IPS DF 4.7 (cell line): ENCODE measurements at regions not wholly inside any gene's neighbourhood (a gene's known extent, or its start where the extent isn't known, plus 50 kb on each side); places are given as distances from the start of the nearest gene placed in this dataset.

Source experiments
- DNase-seq: peaks from one replicate; pipeline ENCODE4 v3.0.0-alpha.2; 2013; ENCODE audit warnings: low spot score; ENCODE audit errors: extremely low read depth

GRCh38 chr15:95429345-95429744 is 901.2 kb upstream of the NR2F2 start:
- no peak for DNase-seq

GRCh38 chr15:95431518-95431917 is 899.0 kb upstream of the NR2F2 start:
- DNase-seq, result no peak

DNA sequence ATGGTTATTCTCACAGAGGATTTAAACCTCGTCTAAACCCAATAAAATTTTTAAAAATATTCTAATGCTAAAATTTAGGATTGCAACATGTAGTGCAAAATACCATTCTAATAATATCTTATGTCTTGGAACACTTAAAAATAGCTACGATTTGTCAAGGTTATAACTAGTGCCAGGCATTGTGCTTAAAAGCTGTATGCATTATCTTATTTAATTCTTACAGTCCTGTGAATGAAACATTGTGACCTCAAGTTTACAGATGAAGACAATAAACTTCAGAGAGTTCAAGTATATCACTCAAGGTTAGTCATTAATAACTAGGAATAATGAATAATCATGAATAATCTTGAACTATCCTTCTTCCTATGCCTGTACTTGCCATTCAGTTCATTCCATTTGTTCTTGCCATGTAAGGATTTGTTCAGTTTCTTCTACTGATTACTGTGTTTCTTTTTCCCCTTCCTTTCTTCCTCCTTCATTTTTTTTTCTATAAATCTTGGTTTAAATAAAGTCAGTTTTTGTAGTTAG is 897.6 kb upstream of the NR2F2 start:
- DNase-seq, result no peak

DNA sequence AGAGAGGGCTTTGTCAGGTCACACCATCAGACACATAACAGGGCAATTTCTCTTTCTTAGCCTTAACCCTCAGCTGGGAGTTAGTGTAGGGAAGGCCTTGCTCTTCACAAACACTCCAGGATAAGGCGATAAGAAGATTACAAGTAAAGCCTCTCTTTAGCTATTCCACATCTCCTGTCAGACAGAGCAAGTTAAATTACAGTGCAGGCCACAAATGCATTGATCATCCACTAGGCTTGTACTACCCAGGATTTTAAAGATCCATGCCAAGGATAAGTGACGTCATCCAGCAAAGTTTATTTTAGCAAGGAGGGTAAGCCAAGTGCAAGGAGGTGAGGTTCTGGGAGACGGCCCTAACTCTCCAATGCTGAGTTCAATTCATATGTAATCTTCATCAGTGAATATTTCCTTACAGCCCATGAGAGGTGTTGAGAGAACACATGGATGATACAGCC is 890.6 kb upstream of the NR2F2 start:
- DNase-seq, result no peak

DNA sequence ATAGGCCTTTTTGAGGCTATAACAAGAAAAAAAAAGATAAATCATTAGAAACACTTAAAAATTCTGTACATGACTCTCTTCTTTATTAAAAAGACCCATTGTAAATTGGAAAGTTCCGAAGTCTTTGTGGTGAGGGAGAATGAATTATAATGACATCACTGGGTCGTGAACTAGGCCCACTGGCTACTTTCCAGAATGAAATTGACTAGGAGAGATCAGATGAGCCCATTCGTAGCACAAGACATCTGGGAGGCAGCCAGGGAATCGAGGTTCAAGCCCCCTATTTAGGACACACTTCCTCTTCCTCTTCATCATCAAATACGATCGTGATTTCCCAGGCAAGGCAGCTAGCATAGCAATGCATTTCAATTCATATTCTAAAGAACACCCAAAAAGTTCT is 889.8 kb upstream of the NR2F2 start:
- DNase-seq, result no peak

DNA sequence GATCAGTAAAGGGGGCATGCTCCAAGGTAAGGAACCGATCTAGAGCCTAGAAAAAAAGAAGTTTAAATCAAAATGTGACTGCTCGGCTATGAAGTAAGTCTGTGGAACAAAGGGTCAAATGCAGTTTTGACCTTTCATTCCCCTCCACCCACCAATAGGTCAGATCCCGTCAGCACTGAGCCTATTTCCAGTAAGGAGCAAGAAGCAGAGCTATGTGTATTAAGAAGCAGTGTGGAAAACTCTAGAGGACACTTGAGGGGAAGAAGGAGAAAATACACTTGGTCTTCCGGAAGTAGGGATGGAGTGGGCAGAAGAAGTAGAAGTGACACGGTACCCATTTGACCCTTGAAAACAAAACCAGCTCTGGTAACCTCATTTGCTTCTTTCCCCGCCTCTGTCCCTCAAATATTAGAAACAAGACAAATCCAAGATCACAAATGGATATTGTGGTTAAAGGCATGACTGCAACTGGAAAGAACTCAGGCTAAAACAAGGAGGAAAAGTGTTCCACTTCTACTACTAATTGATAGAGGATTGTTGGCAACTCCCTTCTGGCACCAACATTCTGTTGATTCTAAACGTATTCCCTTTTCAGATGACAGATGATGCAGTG is 888.3 kb upstream of the NR2F2 start:
- DNase-seq, result no peak

DNA sequence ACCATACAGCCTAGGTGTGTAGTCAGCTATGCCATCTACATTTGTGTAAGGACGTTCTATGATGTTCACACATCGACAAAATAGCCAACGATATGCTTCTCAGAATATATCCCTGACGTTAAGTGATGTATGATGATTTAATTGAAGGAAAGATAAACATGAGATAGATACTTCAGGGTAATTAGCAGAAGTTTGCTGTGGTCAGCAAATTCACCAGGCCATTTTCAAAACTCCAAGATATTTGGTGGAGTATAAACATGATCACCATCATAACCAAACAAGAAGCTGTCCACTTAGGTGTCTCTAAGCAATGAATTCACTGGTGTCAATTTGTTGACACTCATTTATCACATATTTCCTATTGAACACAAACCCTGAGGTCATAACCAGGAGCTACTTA is 885.6 kb upstream of the NR2F2 start:
- DNase-seq, result no peak

DNA sequence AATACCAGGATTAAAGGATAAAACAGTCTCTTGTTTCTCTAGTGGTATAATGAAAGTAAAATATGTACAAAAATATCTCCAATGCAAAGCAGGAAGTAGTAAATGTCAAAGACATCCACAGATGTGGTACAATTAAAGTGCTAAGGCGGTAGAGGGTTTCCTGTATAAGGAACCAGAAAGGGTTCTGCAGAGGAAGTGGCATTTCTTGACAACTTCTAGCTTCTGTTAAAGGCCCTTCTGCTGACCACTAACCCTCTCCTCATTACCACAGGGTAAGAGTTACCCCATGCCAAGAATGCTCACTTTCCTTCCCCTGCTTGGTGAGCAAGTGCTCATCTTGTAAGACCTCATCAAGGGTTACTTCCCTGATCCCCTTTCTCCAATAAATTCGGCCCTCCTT is 883.6 kb upstream of the NR2F2 start:
- DNase-seq, result no peak

DNA sequence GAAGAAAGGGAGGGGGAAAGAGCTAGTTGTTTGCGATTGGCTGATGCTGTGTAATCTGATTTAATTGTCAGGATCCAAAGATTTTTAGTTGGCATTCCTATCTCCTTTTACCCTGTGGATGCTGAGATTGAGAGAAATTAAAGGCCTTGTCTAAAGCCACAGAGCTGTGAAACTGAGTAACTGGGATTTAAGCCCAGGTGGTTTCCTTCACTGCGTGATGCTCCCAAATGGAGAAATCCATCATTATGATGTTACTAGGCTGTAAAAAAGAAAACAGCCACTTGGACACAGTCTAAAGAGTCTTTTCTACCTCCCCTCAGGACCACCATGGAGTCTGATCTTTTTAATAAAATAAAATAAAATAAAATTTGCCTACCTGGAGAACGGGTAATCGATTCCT is 883.0 kb upstream of the NR2F2 start:
- DNase-seq, result no peak

DNA sequence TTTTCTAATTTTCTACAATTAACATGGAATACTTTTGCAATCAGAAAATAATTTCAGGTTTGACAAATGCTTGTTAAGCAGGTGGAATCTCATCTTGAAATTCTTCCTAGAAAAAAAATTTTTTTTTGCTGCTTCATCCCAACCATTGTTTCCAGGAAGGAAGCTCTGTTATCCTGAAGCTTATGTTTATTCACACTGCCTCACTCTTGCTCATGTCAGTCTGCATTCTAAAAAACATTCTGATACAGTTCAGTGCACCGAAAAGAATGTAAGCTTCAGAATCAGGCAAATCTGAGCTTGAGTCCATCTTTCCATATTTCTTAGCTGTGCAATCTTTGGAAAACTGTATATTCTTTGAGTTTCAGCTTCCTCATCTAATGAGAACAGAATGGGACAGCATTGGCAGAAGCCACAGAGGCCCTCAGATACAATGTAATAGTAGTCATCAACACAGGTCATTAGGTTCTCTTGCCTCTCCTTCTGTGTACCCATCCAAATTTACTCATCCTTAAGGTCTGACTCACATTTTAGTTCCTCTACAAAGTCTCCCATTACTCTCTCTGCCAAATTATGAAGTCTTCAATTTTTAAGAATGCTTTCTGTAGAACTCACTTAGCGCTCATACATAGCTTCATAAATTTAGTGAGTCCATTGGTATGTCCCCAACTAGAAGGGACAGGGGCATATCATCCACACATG is 881.8 kb upstream of the NR2F2 start:
- DNase-seq, result no peak

GRCh38 chr15:95449230-95449628 is 881.3 kb upstream of the NR2F2 start:
- no peak for DNase-seq

DNA sequence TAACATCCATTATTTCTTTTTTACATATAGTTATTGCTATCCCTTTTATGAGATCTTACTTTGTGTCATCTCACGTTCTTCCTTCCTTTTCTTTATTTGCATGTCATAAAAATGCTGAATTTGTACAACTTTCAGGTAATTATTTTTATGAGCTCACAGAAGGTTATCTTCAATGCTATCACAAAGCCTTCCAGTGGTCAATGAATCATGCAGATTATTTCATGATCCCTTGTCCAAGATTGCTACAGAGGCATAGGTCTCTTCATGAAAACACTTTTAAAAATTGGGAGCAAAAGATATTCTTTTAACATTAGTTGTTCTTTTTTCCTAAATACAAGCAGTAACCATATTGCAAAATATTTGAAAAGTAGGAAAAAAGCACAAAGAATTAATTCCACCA is 880.1 kb upstream of the NR2F2 start:
- no peak for DNase-seq

DNA sequence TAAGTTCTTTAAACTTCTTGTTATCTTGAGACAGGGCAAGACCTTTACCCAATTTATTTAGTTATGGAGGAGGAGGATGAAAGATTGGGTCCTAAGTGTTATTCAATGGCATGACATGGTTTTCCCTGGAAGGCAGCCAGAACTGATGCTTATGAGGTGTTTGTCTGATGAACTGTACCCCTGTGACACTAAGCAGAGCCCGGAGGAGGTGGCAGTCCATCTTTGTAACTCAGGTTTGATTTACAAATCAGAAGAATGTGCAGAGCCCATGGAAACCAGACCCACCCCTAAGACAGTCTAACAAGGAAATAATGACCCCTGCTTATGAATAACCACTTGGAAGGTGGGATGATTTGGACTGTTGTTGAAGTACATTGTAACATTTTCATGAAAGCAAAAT is 878.6 kb upstream of the NR2F2 start:
- no peak for DNase-seq

- no peak for DNase-seq
These were observed 875.9 kb upstream of the NR2F2 start for GRCh38 chr15:95454403-95455262.

DNA sequence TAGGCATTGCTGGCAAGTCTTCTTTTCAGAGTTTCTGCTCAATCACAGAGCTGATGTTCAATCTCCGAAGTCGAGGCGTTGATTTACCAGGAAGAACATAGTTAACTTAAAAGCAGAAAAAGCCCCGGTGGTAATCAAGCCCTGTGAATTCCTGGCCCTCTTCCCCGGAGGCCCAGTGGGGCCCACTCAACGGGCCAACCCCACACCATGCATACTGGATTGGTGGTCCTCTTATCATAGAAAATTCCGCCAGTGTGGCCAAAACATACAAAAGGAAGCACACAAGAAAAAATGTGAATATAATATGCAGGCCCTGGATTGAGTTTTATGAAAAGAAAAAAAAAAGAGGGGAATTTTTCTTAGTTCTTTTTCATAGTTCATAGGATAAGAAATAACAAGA is 873.0 kb upstream of the NR2F2 start:
- no peak for DNase-seq

- no peak for DNase-seq
These were observed 871.8 kb upstream of the NR2F2 start for GRCh38 chr15:95458721-95459120.

DNA sequence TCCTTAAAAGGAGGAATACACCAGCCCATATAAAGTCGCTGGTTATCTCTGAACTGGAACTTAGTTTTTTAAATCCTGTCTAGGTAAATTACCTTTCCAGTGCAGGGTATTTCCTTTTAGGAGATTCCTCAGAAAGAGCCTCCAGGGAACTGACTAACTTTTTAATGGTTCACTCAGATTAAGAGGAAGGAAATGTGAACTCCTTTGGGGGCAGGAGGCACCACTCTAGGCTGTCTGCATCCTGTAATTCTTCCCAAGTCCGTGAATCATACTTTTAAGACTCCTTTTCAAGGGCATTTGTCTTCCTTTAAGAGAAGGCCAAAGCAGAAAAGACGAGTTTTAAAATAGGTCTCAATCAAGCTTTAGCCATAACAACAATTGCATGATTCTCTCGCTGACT is 871.2 kb upstream of the NR2F2 start:
- DNase-seq, result no peak

GRCh38 chr15:95464509-95464908 is 866.0 kb upstream of the NR2F2 start:
- no peak for DNase-seq

DNA sequence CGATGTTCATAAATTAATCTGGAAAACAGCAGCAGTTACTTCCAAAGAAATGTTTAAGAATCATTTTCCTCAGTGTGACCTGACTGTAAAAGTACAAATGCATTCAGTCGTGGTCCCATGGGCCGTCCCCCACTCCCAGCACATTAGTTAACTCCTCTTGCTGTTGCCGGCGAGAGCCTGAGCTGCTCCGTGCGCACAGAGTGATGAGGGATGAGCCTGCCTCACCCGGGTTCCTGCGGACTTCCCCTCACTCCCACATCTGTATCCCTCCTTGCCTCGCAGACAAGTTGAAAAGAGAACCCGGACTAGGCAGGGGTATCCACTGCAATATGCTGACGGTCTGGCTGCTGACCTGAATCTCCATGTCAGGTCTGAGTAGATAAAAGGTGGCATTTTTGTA is 861.7 kb upstream of the NR2F2 start:
- DNase-seq, result no peak

DNA sequence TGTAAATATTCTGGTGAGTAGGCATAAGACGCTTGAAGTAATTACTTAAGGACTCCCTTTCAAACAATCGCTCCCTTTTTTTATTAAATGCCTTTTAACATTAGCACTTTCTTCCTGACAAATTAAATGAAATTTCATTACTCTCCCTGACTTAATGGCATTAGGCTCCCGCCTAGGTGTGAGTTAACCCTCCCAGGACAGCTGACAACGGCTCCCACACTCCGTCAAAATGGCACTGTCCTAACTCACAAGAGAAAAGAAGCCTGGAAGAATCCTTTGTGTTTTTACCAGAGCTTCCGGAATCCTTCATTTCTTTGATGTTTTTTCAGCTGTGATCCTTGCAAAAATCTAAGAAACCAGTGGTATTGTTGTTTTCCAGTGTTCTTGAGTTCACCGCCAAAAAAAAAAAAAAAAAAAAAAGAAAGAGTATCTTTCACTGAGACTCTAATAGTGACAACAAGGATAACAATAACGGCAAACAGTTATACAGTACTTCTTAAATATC is 861.0 kb upstream of the NR2F2 start:
- no peak for DNase-seq

DNA sequence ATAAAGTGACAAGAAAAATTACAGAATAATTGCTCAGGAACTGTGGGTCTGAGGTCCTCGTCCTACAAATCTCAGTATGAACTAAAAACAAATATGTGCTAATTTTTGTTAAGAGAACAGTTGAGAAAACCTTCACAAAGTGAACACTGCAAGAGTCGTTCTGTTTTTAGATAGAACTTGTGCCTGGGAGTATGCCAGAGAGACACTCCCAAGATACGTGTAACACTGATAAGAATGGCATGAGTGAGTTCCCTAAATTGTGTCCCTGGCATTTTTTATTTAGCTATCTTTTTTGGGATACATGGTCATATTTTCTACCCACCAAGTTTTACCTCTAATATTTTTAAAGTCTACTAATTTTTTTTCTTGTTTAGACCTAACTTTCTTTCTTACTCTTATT is 860.0 kb upstream of the NR2F2 start:
- DNase-seq, result no peak
